Body of pancreas (tissue), 4 donors: ENCODE measurements at regions not wholly inside any gene's neighbourhood (a gene's known extent, or its start where the extent isn't known, plus 50 kb on each side); places are given as distances from the start of the nearest gene placed in this dataset.

Experiments
- ATAC-seq: fragments of 150-250 bp; one replicate; pipeline ENCODE4 v1.9.1; 2016
- DNase-seq, 4 donors: peaks; one replicate each; pipeline ENCODE4 v3.0.0-alpha.2; 2019
- H3K27ac ChIP-seq, 4 donors: fragments of 200-600 bp; sonication (generic); 1 replicate in 3 of 4; 2 replicates in 1 of 4; pipeline versions ENCODE4 v1.5.1 to v1.6.1; 2016 to 2019; ENCODE audit warnings: mild to moderate bottlenecking in 1 of 4, mixed read lengths in 1 of 4, moderate library complexity in 1 of 4
- H3K27me3 ChIP-seq, 2 donors: fragments of 200-600 bp; sonication (generic); one replicate each; pipeline ENCODE4 v1.6.0; 2016; ENCODE audit warnings: mild to moderate bottlenecking in 1 of 2
- H3K36me3 ChIP-seq, 2 donors: fragments of 200-600 bp; sonication (generic); replicated peaks in 1 of 2; 2 replicates each; pipeline ENCODE4 v1.5.1; 2016; ENCODE audit warnings: low read depth in 2 of 2; ENCODE audit not compliant: insufficient read depth in 1 of 2
- H3K4me1 ChIP-seq: fragments of 200-600 bp; sonication (generic); one replicate; pipeline ENCODE4 v1.6.0; 2016
- H3K4me3 ChIP-seq, 2 donors: fragments of 200-600 bp; sonication (generic); 1 replicate in 1 of 2; 2 replicates in 1 of 2; pipeline ENCODE4 v1.5.1; 2016 to 2019
- H3K9me3 ChIP-seq, 3 donors: fragments of 200-600 bp; sonication (generic); 1 replicate in 2 of 3; 2 replicates in 1 of 3; pipeline ENCODE4 v1.5.1; 2016
- POLR2A ChIP-seq, 3 donors: fragments of 450-650 bp; IDR thresholded peaks; one replicate each; pipeline ENCODE4 v1.6.1; 2016; ENCODE audit warnings: antibody characterized with exemption in 3 of 3, mild to moderate bottlenecking in 2 of 3
- WGBS, 2 donors: methylation state at CpG; one replicate each; pipeline ENCODE4 v1.1.5; 2017; 5-methylcytosine and 5-hydroxymethylcytosine counted together
- intact Hi-C: fragments of 100-400 bp; cut with DNase I; formaldehyde crosslinking; loops from one replicate; pipeline ENCODE4 v1.15.1; 2023
- TF ChIP-seq, protein P1 (sequence below), 7 experiments: fragments of 450-650 bp in 4 of 7; fragments of 200-600 bp in 3 of 7; sonication (generic) in 3 of 7; IDR thresholded peaks; one replicate each; pipeline ENCODE4 v1.5.1; 2016 to 2019; ENCODE audit warnings: antibody characterized with exemption in 7 of 7

- intact Hi-C loops, result no loop called here
- TF ChIP-seq, protein P1, sequence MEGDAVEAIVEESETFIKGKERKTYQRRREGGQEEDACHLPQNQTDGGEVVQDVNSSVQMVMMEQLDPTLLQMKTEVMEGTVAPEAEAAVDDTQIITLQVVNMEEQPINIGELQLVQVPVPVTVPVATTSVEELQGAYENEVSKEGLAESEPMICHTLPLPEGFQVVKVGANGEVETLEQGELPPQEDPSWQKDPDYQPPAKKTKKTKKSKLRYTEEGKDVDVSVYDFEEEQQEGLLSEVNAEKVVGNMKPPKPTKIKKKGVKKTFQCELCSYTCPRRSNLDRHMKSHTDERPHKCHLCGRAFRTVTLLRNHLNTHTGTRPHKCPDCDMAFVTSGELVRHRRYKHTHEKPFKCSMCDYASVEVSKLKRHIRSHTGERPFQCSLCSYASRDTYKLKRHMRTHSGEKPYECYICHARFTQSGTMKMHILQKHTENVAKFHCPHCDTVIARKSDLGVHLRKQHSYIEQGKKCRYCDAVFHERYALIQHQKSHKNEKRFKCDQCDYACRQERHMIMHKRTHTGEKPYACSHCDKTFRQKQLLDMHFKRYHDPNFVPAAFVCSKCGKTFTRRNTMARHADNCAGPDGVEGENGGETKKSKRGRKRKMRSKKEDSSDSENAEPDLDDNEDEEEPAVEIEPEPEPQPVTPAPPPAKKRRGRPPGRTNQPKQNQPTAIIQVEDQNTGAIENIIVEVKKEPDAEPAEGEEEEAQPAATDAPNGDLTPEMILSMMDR (IDR thresholded peaks at IDR 0.05), result no peak
- no peak for TF ChIP-seq POLR2A (IDR thresholded peaks at IDR 0.05)
- no peak for ATAC-seq
- DNase-seq, result no peak
- Histone ChIP-seq H3K9me3 (no peaks in the 10 kb centered on the region), H3K4me1 (no peaks in the 10 kb centered on the region), H3K4me3 (no peak overlapping the region), H3K27me3 (no peaks in the 10 kb centered on the region), H3K27ac (no peak overlapping the region), H3K36me3 (no peaks in the 10 kb centered on the region)
- 17 to 62% methylated on average over 2 to 3 of the region's 3 CpGs for WGBS, 2 donors
These were observed 210.0 kb downstream of the KLHL4 start for GRCh38 chrX:87727620-87728019.

- H3K27me3 ChIP-seq, result no peaks in the 10 kb centered on the region
- no peak for DNase-seq
- TF ChIP-seq, protein P1 (IDR thresholded peaks at IDR 0.05), result no peak
- TF ChIP-seq POLR2A (IDR thresholded peaks at IDR 0.05), result no peak
- H3K4me3 ChIP-seq, result no peak overlapping the region
- H3K27ac ChIP-seq, result no peak overlapping the region
- no peaks in the 10 kb centered on the region for H3K9me3 ChIP-seq
- H3K4me1 ChIP-seq, result no peaks in the 10 kb centered on the region
- intact Hi-C loops, result no loop called here
- H3K36me3 ChIP-seq, result no peaks in the 10 kb centered on the region
- no peak for ATAC-seq
- 68 to 100% methylated on average over 1 to 8 of the region's 9 CpGs for WGBS, 2 donors
These were observed 210.4 kb downstream of the KLHL4 start for GRCh38 chrX:87728024-87728423.

DNA sequence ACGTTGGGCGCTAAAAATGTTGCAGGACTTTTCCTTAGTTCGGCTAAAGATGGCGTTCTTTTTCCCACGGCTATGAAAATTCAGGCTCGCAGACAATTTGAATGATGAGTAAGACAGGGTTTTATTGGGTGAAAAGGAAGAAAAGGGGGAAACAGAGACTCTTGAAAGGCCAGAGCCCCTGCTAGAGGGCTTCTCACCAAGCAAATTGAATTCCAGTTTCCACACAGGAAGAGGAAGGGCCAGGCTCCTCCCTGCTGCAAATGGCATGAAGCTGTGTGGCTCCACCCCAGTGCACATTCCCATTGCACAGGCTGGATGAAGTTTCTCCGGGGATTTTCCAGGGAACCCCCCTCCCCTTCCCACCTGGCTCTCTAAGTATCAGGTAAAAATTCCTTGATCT is 210.9 kb downstream of the KLHL4 start:
- H3K27ac ChIP-seq, result no peak overlapping the region
- TF ChIP-seq, protein P1 (IDR thresholded peaks at IDR 0.05), result no peak
- TF ChIP-seq POLR2A (IDR thresholded peaks at IDR 0.05), result no peak
- H3K4me1 ChIP-seq, result no peaks in the 10 kb centered on the region
- ATAC-seq (no peak), DNase-seq (no peak)
- 91 to 98% methylated on average over 6 to 7 of the region's 7 CpGs for WGBS, 2 donors
- no peaks in the 10 kb centered on the region for H3K9me3 ChIP-seq
- H3K36me3 ChIP-seq, result no peaks in the 10 kb centered on the region
- intact Hi-C loops, result no loop called here
- no peaks in the 10 kb centered on the region for H3K27me3 ChIP-seq
- no peak overlapping the region for H3K4me3 ChIP-seq

- ATAC-seq (no peak), DNase-seq (no peak)
- TF ChIP-seq, protein P1 (IDR thresholded peaks at IDR 0.05), result no peak
- no peak for TF ChIP-seq POLR2A (IDR thresholded peaks at IDR 0.05)
- intact Hi-C loops, result no loop called here
- no peak overlapping the region for H3K27ac ChIP-seq
- H3K27me3 ChIP-seq, result no peaks in the 10 kb centered on the region
- H3K4me3 ChIP-seq, result no peak overlapping the region
- no peaks in the 10 kb centered on the region for H3K9me3 ChIP-seq
- H3K4me1 ChIP-seq, result no peaks in the 10 kb centered on the region
- H3K36me3 ChIP-seq, result no peaks in the 10 kb centered on the region
These were observed 214.5 kb downstream of the KLHL4 start for GRCh38 chrX:87732133-87732532.

DNA sequence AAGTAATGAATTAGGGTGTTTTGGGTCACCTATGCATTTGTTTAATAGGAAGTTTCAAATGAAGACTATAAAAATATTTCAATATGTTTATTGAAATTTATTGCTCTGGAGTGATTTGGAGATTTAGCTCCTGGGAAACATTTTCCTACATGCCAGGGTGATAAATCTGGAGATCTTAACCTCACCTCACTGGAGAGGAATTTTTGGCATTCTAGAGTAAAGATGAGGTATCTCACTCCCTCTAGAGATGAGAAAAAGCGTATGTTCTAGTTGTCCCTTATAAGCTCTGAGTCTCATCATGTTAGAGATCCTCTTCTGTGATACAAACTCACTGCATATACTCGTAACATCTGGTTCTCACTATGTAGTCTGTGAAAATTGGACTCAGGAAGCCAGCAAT is 219.0 kb downstream of the KLHL4 start:
- 29 to 83% methylated on average over 2 of the region's 2 CpGs for WGBS, 2 donors
- Histone ChIP-seq H3K36me3 (no peaks in the 10 kb centered on the region), H3K27ac (no peak overlapping the region), H3K4me1 (no peaks in the 10 kb centered on the region), H3K4me3 (no peak overlapping the region), H3K9me3 (no peaks in the 10 kb centered on the region), H3K27me3 (no peaks in the 10 kb centered on the region)
- no peak for DNase-seq
- no peak for ATAC-seq
- TF ChIP-seq, protein P1 (IDR thresholded peaks at IDR 0.05), result no peak
- no peak for TF ChIP-seq POLR2A (IDR thresholded peaks at IDR 0.05)
- intact Hi-C loops, result no loop called here
